Right lobe of liver (tissue), 6 donors: ENCODE measurements at regions not wholly inside any gene's neighbourhood (a gene's known extent, or its start where the extent isn't known, plus 50 kb on each side); places are given as distances from the start of the nearest gene placed in this dataset.
"Not testable (repeated sequence)": the region's sequence is repeated elsewhere in the genome, so short reads cannot be mapped to it uniquely, and the experiment has no call there.

ENCODE experiments used
- ATAC-seq, 4 donors: fragments of 200-7000 bp; cut with Tn5 transposase; one replicate each; pipeline ENCODE4 v1.9.1; 2020; ENCODE audit warnings: mild to moderate bottlenecking in 4 of 4, moderate library complexity in 4 of 4
- DNase-seq, 3 donors: peaks; one replicate each; pipeline ENCODE4 v3.0.0-alpha.2; 2020
- H3K27ac ChIP-seq, 3 donors: fragments of 200-600 bp; one replicate each; pipeline ENCODE4 v1.8.0; 2022
- H3K27me3 ChIP-seq, 2 donors: fragments of 200-600 bp; one replicate each; pipeline ENCODE4 v1.8.0; 2022
- H3K36me3 ChIP-seq, 4 donors: fragments of 200-600 bp; sonication (generic) in 1 of 4; one replicate each; pipeline versions ENCODE4 v1.5.1 to v1.8.0; 2017 to 2022; ENCODE audit warnings: control low read depth in 1 of 4
- H3K4me1 ChIP-seq, 4 donors: fragments of 200-600 bp; sonication (generic) in 1 of 4; one replicate each; pipeline versions ENCODE4 v1.5.1 to v1.8.0; 2017 to 2022; ENCODE audit warnings: control low read depth in 1 of 4
- H3K4me3 ChIP-seq, 3 donors: fragments of 200-600 bp; one replicate each; pipeline ENCODE4 v1.8.0; 2022
- H3K9me3 ChIP-seq, 4 donors: fragments of 200-600 bp; sonication (generic) in 1 of 4; one replicate each; pipeline versions ENCODE4 v1.5.1 to v1.8.0; 2017 to 2022; ENCODE audit warnings: control low read depth in 1 of 4
- POLR2A ChIP-seq: fragments of 450-650 bp; IDR thresholded peaks from one replicate; pipeline ENCODE4 v1.6.1; 2017; ENCODE audit warnings: antibody characterized with exemption, mild to moderate bottlenecking
- WGBS: methylation state at CpG from one replicate; pipeline ENCODE4 v1.1.6; 2018; ENCODE audit warnings: low coverage, low lambda C conversion rate; ENCODE audit not compliant: insufficient coverage; ENCODE audit errors: missing lambda C conversion rate; 5-methylcytosine and 5-hydroxymethylcytosine counted together
- intact Hi-C, 2 donors: fragments of 100-400 bp; cut with DNase I; formaldehyde crosslinking; loops; one replicate each; pipeline versions ENCODE4 v1.11.2 to v1.14.1; 2022
- TF ChIP-seq, protein P1 (sequence below), 4 donors: fragments of 200-600 bp in 3 of 4; fragments of 450-650 bp in 1 of 4; IDR thresholded peaks; one replicate each; pipeline versions ENCODE4 v1.5.1 to v1.8.0; 2016 to 2022; ENCODE audit warnings: antibody characterized with exemption in 4 of 4, mild to moderate bottlenecking in 2 of 4
- donor health status: DM: no; HTN: yes; CAD: no.
- donor health status: DM: no; HTN: no; CAD: no.
- donor health status: DM: no; HTN: no; CAD: no.
- donor health status: DM: no; HTN: yes; CAD: no.
- donor health status: DM: no; HTN: yes; CAD: no.

- TF ChIP-seq, protein P1, sequence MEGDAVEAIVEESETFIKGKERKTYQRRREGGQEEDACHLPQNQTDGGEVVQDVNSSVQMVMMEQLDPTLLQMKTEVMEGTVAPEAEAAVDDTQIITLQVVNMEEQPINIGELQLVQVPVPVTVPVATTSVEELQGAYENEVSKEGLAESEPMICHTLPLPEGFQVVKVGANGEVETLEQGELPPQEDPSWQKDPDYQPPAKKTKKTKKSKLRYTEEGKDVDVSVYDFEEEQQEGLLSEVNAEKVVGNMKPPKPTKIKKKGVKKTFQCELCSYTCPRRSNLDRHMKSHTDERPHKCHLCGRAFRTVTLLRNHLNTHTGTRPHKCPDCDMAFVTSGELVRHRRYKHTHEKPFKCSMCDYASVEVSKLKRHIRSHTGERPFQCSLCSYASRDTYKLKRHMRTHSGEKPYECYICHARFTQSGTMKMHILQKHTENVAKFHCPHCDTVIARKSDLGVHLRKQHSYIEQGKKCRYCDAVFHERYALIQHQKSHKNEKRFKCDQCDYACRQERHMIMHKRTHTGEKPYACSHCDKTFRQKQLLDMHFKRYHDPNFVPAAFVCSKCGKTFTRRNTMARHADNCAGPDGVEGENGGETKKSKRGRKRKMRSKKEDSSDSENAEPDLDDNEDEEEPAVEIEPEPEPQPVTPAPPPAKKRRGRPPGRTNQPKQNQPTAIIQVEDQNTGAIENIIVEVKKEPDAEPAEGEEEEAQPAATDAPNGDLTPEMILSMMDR (IDR thresholded peaks at IDR 0.05) = no peak
- no peak for TF ChIP-seq POLR2A
- no peak overlapping the region for H3K4me3 ChIP-seq
- no peaks in the 10 kb centered on the region for H3K36me3 ChIP-seq
- ATAC-seq = no peak
- intact Hi-C loops = no loop called here
- no peaks in the 10 kb centered on the region for H3K27me3 ChIP-seq
- no peaks in the 10 kb centered on the region for H3K4me1 ChIP-seq
- 41% methylated on average over 2 of the region's 2 CpGs for WGBS
- H3K9me3 ChIP-seq = no peaks in the 10 kb centered on the region
- DNase-seq = no peak
- no peak overlapping the region for H3K27ac ChIP-seq
These were observed 963.0 kb downstream of the TDRD15 start for GRCh38 chr2:22086726-22087125.

- H3K9me3 ChIP-seq, H3K4me3 ChIP-seq, H3K36me3 ChIP-seq, H3K27ac ChIP-seq, H3K4me1 ChIP-seq, DNase-seq, intact Hi-C loops, ATAC-seq, H3K27me3 ChIP-seq: not testable (repeated sequence)
- WGBS = 58% methylated on average over 3 of the region's 3 CpGs
These were observed 979.8 kb downstream of the TDRD15 start for GRCh38 chr2:22103617-22104016.

- 36% methylated on average over 2 of the region's 3 CpGs for WGBS
- TF ChIP-seq POLR2A = no peak
- TF ChIP-seq, protein P1 (IDR thresholded peaks at IDR 0.05) = no peak
- DNase-seq (no peak), ATAC-seq (no peak)
- H3K27ac ChIP-seq = no peak overlapping the region
- intact Hi-C loops = no loop called here
- no peaks in the 10 kb centered on the region for H3K9me3 ChIP-seq
- H3K4me3 ChIP-seq = no peak overlapping the region
- H3K36me3 ChIP-seq = no peaks in the 10 kb centered on the region
- no peaks in the 10 kb centered on the region for H3K27me3 ChIP-seq
- no peaks in the 10 kb centered on the region for H3K4me1 ChIP-seq
These were observed 986.5 kb downstream of the TDRD15 start for GRCh38 chr2:22110244-22110651.

DNA sequence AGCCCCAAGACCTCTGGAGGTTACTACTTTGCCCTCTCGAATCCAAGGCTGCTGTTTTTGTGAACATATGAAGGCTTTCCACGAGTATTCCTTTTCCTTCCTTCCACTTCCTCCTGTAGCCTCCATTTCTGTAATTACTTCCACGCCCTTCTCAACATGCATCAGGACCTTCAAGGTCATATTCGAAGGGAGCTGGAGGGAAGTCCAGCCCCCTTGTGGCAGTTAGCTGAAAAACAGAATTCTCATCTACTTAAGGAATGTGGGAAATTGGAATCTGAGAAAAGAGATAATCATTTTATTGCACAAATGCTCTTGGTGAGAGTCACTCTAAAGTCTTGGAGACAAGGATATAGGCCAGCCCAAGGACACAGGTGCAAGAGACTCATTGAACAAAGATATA, 1000.2 kb downstream of the TDRD15 start:
- TF ChIP-seq, protein P1 (IDR thresholded peaks at IDR 0.05) = peak; percentile 13 to 20 (median 16)
- TF ChIP-seq POLR2A = no peak
- H3K27ac ChIP-seq = no peak overlapping the region
- ATAC-seq (no peak), DNase-seq (no peak)
- intact Hi-C loops = no loop called here
- no peaks in the 10 kb centered on the region for H3K9me3 ChIP-seq
- 43% methylated on average over 4 of the region's 4 CpGs for WGBS
- H3K4me3 ChIP-seq = no peak overlapping the region
- no peaks in the 10 kb centered on the region for H3K36me3 ChIP-seq
- no peaks in the 10 kb centered on the region for H3K27me3 ChIP-seq
- no peaks in the 10 kb centered on the region for H3K4me1 ChIP-seq

GRCh38 chr2:22126106-22126505, 1002.3 kb downstream of the TDRD15 start:
- TF ChIP-seq POLR2A = no peak
- TF ChIP-seq, protein P1 (IDR thresholded peaks at IDR 0.05) = no peak
- Histone ChIP-seq H3K27me3 (no peaks in the 10 kb centered on the region), H3K4me1 (no peaks in the 10 kb centered on the region), H3K27ac (no peak overlapping the region), H3K9me3 (no peaks in the 10 kb centered on the region), H3K4me3 (no peak overlapping the region), H3K36me3 (no peaks in the 10 kb centered on the region)
- intact Hi-C loops = no loop called here
- 83% methylated on average over 5 of the region's 5 CpGs for WGBS
- DNase-seq (no peak), ATAC-seq (no peak)
